ENCODE measurements at regions not wholly inside any gene's neighbourhood (a gene's known extent, or its start where the extent isn't known, plus 50 kb on each side); places are given as distances from the start of the nearest gene placed in this dataset.
"Not testable (repeated sequence)": the region's sequence is repeated elsewhere in the genome, so short reads cannot be mapped to it uniquely, and the experiment has no call there.

DNA sequence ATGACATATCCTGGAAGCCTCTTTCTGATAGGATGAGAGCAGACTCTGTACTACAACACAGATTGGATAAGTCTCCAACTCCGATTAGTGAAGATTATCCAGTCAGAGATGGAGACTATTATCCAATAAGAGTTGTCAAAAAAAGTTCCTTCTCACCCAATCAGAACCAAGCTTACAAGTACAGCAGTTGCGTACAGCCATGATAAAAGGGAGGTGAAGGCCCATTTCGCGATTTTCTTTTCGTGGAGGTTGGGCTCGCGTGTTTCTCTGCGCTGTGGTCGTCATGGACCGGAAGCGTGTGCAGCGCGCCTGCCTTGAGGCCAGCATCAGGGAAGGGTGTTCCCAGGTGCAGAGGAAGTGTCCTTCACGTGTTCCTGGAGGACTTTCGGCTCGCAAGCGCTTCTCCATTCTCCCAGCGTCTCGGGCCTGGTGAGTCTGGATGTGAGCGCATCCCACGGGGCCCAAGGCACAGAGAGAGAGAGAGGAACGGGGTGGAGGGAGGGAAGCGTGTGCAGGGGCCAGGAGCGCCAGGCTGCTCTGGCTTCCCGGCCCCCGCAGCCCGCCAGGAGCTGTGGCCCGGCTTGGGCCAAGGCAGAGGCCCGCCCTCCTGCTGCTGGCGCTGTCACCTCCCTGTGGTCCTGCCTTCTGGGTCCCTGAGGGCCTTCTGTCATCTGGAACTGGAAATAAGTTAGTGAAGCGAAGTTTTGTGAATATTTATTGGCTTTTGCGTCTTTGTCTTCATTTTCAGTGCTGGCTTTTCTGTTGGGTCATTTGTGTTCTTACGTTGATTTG, 53.9 kb downstream of the CDRT15L2 start:
- DNase-seq = not testable (repeated sequence)

DNA sequence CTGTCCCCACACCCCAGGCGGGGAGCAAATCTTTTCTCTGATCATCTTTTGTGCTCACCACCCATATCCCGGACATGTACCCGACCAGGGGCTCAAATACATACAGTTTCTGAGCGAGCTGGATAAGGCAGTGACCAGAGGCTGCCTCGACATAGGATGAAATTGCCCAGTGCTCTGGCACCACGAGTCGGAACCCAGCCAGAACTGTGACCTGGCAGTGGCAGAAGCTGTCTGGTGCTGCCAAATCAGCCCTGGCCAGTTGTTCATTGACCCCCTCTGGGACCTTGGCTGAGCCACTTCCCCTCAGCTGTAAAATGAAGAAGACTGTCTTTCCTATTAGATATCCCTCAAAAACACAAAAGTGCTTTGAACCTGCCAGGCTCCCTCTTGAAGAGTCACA, 60.6 kb downstream of the CDRT15L2 start:
- not testable (repeated sequence) for DNase-seq

DNA sequence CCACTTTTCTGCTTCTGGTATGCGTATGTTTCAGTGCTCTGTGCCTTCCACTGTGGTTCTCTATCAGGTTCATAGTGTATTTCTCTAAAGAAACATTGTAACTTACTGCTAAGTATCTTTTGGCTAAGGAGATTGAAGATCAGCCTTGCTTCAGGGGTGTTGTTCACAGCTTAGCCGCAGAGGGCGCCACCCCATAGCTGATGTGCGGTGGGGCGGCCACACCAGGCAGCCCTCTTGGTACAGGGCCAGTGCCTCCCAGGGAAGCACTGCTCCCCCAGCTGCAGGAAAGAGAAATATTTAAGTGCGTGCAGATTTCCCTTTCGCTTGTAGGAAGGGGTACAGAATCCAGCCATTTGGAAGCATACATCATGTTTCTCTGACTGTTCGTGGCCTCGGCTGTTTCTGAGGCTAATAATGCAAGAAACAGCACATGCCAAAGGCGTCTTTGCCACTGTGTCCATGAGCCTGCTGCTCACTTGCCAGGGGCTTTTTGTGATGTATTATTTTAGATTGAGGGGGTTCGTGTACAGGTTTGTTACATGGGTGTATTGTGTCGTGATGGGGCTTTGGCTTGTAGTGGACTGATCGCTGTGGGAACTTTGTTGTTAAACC, 67.2 kb downstream of the CDRT15L2 start:
- DNase-seq = not testable (repeated sequence)

DNA sequence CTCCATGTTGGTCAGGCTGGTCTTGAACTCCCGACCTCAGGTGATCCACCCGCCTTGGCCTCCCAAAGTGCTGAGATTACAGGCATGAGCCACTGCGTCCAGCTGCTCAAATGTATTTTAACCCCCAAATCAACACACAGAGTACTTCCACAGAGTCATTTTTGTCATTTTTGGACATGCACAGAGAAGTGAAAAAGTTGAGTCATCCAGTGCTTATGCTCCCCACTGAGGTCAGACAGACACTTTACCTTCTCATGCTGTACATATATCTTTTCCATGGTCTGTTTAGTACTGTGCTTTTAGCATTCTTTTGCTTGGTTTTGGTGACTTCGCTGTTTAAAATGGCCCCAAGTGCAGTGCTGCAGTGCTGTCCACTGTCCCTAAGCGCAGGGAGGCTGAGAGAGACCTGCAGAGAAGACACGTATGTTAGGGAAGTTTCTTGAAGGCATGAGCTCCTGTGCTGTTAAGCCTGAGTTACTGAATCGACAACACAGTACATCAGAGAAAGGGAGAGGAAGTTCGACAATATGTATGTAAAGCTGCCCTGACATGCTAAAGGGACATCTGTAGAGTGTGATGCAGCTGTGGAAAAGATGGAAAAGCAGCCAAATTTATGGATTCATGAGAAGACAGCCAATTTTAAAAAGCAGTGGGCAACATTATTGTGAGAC, 69.7 kb downstream of the CDRT15L2 start:
- DNase-seq = not testable (repeated sequence)

DNA sequence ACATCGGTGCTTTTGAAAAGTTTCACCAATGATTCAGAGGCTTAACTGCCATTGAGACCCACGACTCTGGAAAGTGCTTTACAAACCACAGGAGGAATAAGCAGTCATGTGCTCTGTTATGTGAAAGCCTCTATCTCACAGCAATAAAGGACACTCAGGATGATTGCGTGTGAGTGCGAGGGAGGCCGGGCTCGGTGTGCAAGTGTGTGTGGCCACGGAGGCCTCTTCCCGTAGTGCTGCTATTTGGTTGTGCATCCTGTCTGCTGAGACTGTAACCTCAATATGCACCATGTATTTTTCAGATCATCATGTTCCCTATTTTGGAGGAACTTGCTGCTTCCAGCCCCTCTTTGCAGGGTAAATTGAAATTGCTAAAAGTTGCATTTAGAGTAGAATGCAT, 71.5 kb downstream of the CDRT15L2 start:
- DNase-seq = not testable (repeated sequence)

DNA sequence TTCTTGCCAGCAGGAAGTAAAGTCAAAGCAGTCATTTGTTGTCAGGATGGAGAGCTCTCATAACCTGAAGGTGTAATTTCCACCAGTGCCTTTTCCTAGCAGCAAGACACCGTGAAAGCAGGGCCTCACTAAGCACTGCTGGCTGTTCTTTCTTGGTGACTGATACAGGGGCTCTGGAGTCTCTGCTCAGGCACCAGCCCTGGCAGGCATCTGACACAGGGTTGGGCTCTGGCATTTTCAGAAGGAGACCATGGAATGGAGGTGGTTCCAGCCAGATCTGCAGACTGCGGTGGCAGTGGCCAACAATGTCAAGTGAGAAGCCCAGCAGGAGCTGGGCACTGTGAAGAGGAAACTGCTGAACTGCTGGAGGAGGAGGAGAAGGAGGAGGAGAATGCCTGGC, 72.2 kb downstream of the CDRT15L2 start:
- DNase-seq = not testable (repeated sequence)

DNA sequence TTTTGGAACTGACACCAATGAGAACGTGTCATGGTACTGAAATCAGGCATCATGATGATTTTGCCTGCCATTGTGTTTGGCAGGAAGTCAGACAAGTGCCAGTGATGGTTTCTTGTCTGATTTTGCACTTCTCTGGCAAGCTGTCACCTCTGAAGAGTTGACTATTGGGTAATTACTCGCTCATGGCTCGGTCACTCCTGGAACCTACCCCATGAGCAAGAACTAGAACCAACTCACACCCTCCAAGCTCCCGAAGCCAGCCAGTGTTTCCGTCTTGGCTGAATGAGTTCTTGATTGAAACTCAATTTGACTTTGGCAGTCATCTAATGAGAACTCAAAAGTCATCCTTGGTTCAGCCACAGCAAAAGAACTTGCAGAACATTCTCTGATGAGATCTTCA, 73.9 kb downstream of the CDRT15L2 start:
- DNase-seq = not testable (repeated sequence)

DNA sequence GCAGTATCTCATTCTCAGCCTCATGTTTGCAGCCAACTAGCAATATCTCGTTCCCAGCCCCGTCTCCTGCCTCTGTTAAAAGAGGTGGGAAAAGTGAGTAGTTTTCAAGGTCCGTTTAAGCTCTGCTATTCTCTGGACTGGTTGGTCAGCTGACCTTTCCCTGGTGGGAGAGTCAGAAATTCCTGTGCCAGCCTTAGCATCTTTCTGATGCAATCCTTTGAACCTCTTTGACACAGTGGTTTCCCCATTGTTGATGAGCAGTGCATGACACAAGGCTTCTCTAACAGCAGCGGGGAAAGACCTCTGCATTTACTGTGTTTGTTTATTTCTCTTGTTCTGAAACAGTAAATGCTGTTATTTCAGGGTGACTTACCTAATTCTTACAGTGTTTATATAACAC, 74.6 kb downstream of the CDRT15L2 start:
- not testable (repeated sequence) for DNase-seq

DNA sequence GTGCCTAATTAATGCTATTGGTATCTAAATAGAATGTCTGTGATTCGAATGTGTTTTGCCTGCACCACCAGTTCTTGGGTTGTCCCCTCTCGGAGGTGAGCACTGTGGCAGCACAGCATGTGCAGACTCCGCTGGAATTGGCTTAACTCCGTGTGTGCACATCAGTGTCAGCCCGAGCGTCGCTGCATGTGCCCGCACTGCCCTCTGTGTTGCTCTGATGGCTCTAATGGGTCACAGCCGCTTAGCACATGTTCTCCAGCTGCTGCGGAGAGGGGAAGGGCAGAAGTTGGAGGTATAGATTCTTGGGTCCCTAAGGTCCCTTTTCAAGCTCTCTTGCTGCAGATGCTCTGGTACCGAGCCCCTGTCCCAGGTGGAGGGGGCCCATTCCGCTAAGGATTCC, 75.1 kb downstream of the CDRT15L2 start:
- not testable (repeated sequence) for DNase-seq

DNA sequence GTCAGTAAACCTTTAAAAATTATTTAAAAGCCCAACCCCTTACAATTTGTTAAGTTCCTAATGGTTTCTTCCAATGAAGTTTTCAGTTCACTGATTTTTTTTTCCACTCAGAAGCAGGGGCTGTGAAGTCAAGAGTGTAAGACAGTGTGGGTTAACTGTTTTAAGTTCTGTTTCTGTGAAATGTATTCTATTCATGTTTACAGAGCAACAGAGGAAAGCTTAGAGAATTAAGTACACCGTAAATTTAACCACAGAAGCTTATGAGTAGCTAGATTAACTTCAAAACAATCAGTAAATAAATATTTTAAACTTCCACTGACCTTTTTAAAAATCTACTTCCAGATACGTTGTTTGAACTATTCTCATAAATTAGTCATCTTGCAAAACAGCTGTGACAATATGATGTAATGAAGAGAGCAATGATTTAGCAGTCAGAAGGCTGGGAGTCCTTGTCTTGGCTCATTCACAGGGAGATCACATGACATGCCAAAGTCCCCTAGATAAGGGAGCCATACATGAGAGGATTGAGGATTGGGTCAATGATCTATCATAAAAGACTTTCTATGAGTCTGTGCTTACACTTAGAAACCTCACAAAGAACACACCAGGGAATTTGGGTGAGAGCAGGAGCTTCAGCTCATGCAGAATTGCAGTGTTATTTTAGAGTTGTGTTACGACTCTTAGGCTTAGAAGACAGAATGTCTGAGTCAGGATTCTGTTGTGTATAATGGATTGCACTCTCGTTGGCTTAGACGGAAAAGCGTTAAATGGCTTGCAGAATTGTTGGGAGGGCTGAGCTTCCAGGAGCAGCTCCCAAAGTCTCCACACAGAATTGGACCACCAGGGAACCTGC, 85.8 kb downstream of the CDRT15L2 start:
- not testable (repeated sequence) for DNase-seq

DNA sequence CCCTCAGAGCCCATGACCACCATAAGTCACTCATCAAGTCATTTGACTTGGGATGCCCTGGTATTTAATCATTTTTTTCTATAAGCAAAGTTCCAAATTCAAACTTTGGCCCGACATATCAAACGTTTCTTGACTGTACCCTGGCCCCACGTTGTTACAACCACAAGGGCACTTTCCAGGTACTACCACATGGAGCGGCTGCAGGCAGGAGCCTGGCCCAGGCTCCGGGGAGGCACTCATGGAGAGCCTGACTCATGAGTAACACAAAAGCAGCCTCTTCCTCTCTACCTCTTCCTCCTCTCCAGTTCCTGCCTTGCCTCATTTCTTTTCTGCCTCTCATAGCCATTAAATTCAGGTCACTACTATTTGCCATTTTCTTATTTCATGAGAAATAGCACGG, 87.2 kb downstream of the CDRT15L2 start:
- DNase-seq = not testable (repeated sequence)

DNA sequence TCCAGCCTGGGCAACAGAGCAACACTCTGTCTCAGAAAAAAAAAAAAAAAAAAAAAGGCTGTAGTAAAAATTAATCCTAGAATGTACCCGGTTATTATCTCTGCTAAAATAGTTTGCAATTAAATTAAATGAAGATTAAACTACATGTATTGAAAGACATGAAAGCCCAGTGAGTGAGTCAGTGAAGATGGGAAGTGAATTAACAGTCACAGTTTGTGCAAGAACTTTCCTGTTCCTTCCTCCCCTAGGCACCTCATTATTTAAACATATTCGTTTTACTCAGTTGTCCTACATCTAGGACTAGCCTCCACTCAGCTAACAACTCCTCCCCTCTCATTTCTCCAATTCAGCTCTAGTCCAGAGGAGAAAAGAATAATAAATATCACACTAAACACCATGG, 88.2 kb downstream of the CDRT15L2 start:
- not testable (repeated sequence) for DNase-seq

DNA sequence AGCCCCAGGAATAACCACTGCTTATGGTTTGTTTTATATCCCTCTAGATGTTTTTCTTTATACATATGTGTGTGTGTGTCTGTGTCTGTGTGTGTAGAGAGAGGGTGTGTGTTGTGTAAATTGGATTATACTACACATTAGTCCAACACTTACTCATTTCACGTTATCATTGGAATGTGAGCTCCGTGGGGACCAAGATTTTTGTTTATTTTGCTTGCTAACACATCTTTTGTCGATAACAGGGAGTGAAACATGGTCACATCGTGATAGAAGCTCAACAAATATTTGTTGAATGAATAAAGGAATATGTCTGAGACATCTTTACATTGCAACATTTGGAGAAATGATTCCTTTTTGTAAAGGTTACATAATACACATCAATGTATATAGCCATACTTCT, 88.8 kb downstream of the CDRT15L2 start:
- DNase-seq = not testable (repeated sequence)

DNA sequence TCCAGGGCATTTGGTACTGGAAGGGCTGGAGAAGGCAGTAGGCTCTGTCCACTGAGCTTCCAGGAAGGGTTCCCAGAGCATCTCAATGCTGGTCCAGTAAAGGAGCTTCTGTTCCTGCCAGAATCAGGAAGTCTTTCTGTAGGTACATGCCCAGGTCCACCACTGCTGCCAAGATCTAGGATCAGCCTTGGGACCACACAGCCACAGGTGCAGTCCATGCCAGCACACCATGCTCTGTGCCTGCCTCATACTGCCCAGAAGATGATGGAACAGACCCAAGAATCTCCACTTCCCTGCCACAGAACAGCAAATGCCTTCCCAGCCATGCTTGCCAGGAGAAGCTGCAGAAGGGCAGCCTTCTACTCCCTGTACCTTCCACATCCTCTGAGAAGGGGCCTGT, 89.3 kb downstream of the CDRT15L2 start:
- DNase-seq = not testable (repeated sequence)

DNA sequence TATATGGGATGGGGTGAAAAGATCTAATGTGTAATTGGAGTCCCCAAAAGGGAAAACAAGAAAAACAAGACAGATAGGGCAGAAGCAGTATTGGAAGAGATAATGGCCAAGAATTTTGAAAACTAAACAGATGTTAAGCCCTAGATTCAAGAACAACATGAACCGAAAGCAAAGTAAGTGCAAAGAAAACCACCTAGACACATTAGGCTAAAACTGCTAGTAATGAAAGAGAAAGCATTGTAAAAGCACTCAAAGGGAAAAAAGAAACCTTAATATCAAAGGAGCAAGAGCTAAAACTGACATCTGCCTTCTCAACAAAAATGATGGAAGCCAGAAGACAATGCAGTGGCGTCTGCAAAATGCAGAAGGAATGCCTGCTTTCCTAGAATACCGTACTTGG, 91.0 kb downstream of the CDRT15L2 start:
- DNase-seq = not testable (repeated sequence)

DNA sequence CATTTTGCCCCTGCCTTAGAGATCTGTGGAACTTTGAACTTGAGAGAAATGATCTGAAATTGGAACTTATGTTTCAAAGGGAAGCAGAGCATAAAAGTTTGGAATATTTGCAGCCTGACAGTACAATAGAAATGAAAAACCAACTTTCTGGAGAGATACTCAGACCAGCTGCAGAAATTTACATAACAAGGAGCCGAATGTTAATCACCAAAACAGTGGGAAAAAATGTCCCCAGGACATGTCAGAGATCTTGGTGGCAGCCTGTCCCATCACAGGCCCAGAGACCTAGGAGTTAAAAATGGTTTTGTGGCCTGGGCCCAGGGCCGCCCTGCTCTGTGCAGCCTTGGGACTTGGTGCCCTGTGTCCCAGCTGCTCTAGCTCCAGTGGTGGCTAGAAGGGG, 94.8 kb downstream of the CDRT15L2 start:
- not testable (repeated sequence) for DNase-seq

DNA sequence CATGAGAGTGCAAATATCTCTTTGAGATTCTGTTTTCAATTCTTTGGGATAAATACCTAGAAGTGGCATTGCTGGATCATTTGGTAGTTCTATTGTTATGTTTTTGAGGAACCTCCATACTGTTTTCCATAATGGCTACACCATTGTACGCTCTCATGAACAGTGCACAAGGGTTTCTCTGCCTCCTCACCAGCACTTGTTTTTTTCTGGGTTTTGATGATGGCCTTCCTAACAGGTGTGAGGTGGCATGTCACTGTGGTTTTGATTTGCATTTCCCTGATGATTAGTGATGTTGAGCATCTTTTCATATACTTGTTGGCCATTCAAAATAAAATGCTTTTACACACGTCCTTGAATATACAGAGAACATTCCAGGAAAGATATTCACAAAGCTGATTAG, 96.2 kb downstream of the CDRT15L2 start:
- not testable (repeated sequence) for DNase-seq

DNA sequence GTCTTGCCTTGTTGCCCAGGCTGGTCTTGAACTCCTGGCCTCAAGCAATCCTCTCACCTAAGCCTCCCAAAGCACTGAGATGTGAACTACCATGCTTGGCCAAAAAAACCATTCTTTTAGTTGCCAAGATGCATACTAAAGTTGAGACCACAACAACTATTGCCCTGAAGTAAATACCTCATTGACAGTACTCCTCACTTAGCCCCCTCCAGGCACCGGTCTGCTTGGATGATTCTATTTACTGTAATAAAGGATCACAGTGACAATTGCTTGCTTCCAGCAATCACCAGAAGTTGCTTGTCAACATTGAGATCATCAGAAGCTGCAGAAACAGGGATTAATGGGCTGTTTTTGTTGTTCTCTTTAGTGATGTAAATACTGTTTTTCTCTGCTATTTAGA, 97.1 kb downstream of the CDRT15L2 start:
- not testable (repeated sequence) for DNase-seq

DNA sequence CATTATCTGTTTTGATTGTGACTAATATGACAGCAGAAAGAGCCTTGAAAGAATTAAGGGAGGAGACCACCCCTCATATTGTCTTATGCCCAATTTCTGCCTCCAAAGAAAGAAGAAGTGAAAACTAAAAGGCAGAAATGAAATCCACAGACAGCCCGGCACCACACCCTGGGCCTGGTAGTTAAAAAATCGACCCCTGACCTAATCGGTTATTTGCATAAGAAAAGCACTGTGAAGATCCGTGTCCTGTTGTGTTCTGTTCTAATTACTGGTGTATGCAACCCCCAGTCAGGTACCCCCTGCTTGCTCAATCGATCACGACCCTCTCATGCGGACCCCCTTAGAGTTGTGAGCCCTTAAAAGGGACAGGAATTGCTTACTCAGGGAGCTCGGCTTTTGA, 97.9 kb downstream of the CDRT15L2 start:
- DNase-seq = not testable (repeated sequence)

DNA sequence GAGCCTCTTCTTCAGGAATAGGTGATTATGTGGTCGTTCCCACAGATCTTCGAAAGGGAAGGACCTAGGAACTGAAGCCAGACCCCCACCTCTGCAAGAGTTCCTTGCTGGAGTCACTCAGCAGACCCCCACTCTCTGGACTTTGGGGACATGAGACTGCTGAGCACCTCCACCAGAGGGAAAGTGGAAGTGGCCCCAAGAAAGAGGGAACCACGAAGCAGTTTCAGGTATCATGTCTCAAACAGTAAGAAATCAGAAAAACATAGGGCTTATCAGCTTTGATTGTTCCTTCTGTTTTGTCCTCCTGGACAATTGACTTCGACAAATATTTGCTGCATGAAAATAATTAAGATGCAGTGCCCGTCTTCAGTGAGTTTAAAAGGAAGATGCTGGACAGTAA, 98.9 kb downstream of the CDRT15L2 start:
- DNase-seq = not testable (repeated sequence)

DNA sequence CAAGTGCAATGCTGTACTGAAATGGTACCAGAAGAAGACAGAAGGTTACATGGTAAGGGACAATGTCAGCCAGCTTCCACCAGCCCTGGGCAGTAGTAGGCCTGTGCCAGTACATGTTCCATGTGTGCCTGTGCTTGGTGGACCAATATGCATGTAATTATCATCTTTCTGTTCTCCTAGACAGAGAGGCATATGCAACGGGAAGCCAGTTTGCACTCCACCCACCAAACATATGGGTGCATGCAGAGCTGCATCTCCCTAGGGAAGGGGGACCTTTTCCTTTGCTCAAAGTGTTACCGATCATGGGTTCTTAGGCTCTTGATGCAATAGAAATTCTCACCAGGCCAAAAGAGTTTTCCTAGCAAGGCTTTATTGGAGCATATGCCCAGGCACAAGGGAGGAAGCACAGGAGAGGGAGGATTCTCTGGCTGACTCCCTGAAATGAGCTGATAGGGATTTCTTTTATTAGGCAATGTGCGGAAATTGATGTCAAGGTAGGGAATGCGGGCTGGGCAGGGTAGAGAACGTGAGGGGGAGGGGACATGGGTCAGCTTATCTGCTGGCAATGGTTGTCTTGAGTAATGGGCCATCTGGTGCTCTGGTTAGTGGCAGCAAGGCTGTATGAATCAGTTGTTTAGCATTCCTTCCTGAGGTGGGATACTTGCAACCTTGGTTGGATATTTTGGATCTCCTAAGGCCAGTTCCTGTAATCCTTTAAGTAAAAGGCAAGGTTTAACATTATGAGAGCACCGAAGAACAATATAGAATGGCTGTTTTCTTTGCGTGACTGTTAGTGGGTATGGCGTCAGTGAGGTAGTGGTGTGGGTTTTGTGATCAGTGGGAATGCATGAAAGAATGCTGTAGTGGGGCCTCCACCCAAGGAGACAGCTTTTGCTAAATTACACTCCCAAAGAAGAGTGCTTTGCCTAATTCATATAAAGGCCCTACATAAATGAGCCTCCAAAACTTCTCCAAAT, 102.5 kb downstream of the CDRT15L2 start:
- not testable (repeated sequence) for DNase-seq

Measured in activated T-cell treated with anti-CD3 and anti-CD28 coated beads for 4 hours (primary cell).